Uterus (tissue), 3 donors: ENCODE measurements at regions not wholly inside any gene's neighbourhood (a gene's known extent, or its start where the extent isn't known, plus 50 kb on each side); places are given as distances from the start of the nearest gene placed in this dataset.

Experiments used
- DNase-seq, 2 donors: peaks; one replicate each; pipeline ENCODE4 v3.0.0-alpha.2; 2019 to 2020
- H3K27ac ChIP-seq, 2 donors: fragments of 200-600 bp; sonication (generic); 1 replicate in 1 of 2; 2 replicates in 1 of 2; pipeline ENCODE4 v1.5.1; 2016 to 2018
- H3K27me3 ChIP-seq, 2 donors: fragments of 200-600 bp; sonication (generic); one replicate each; pipeline ENCODE4 v1.5.1; 2018 to 2019; ENCODE audit warnings: control low read depth in 1 of 2
- H3K36me3 ChIP-seq, 2 donors: fragments of 200-600 bp; sonication (generic); one replicate each; pipeline ENCODE4 v1.5.1; 2019; ENCODE audit warnings: control low read depth in 1 of 2
- H3K4me1 ChIP-seq, 2 donors: fragments of 200-600 bp; sonication (generic); one replicate each; pipeline ENCODE4 v1.5.1; 2018 to 2019; ENCODE audit warnings: control low read depth in 1 of 2
- H3K4me3 ChIP-seq, 2 donors: fragments of 200-600 bp; sonication (generic); 1 replicate in 1 of 2; 2 replicates in 1 of 2; pipeline ENCODE4 v1.5.1; 2018 to 2019; ENCODE audit warnings: mild to moderate bottlenecking in 1 of 2
- H3K9me3 ChIP-seq, 2 donors: fragments of 200-600 bp; sonication (generic); one replicate each; pipeline ENCODE4 v1.5.1; 2019; ENCODE audit warnings: control low read depth in 1 of 2
- POLR2A ChIP-seq, 2 donors: fragments of 450-650 bp; IDR thresholded peaks; one replicate each; pipeline ENCODE4 v1.6.1; 2016; ENCODE audit warnings: antibody characterized with exemption in 2 of 2, mild to moderate bottlenecking in 1 of 2, moderate library complexity in 1 of 2
- intact Hi-C: fragments of 100-400 bp; cut with DNase I; formaldehyde crosslinking; loops from one replicate; pipeline ENCODE4 v1.15.1; 2023; ENCODE audit warnings: low total_unique reads
- TF ChIP-seq, protein P1 (sequence below), 4 experiments: fragments of 200-600 bp in 2 of 4; fragments of 450-650 bp in 2 of 4; sonication (generic) in 2 of 4; IDR thresholded peaks; one replicate each; pipeline ENCODE4 v1.5.1; 2016 to 2019; ENCODE audit warnings: antibody characterized with exemption in 4 of 4, mild to moderate bottlenecking in 2 of 4, moderate library complexity in 1 of 4
- donor health status: DM: yes; HTN: yes; CAD: no.

DNA sequence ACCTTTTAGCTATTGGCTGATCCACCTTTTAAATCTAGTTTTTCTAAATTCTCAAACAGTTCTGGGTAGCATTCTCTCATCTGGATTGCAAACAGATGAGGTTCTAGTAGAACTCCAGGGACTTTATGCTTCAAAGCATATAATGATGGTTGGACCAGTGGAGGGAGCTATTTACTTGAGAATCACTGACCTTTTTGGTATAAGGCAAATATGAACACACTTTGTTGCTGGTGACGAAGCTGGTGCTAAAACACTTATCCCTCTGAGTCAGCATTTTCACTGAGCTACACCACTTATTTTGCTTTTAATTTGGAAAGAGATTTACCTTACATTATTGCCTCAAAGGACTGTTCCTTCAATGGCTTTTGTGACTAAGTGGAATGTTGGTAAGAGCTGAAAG, 58.6 kb upstream of the SLITRK3 start:
- Histone ChIP-seq H3K27ac (no peak overlapping the region), H3K9me3 (no peaks in the 10 kb centered on the region), H3K27me3 (no peaks in the 10 kb centered on the region), H3K4me3 (no peak overlapping the region), H3K36me3 (no peaks in the 10 kb centered on the region), H3K4me1 (no peaks in the 10 kb centered on the region)
- peak in 1 of 2 donors; percentile 13 for DNase-seq
- intact Hi-C loops, result no loop called here
- TF ChIP-seq POLR2A (IDR thresholded peaks at IDR 0.05), result no peak
- TF ChIP-seq, protein P1, sequence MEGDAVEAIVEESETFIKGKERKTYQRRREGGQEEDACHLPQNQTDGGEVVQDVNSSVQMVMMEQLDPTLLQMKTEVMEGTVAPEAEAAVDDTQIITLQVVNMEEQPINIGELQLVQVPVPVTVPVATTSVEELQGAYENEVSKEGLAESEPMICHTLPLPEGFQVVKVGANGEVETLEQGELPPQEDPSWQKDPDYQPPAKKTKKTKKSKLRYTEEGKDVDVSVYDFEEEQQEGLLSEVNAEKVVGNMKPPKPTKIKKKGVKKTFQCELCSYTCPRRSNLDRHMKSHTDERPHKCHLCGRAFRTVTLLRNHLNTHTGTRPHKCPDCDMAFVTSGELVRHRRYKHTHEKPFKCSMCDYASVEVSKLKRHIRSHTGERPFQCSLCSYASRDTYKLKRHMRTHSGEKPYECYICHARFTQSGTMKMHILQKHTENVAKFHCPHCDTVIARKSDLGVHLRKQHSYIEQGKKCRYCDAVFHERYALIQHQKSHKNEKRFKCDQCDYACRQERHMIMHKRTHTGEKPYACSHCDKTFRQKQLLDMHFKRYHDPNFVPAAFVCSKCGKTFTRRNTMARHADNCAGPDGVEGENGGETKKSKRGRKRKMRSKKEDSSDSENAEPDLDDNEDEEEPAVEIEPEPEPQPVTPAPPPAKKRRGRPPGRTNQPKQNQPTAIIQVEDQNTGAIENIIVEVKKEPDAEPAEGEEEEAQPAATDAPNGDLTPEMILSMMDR (IDR thresholded peaks at IDR 0.05), result peak; percentile 25 to 39 (median 29)
